T-helper 2 cell treated with Interferon-gamma antibody and Interleukin-4, amounts not matched to agents 5 μg/mL and 100 μg/mL, for 36 hours (primary cell): ENCODE measurements at regions not wholly inside any gene's neighbourhood (a gene's known extent, or its start where the extent isn't known, plus 50 kb on each side); places are given as distances from the start of the nearest gene placed in this dataset.

ENCODE experiments used
- DNase-seq: peaks from one replicate; pipeline ENCODE4 v3.0.0; 2021; ENCODE audit warnings: low spot score
- H3K27ac Mint-ChIP-seq: one replicate; pipeline ENCODE4 v1.8.0; 2021; ENCODE audit warnings: mild to moderate bottlenecking, mixed read lengths
- H3K27me3 Mint-ChIP-seq: one replicate; pipeline ENCODE4 v1.8.0; 2021; ENCODE audit warnings: low read depth, mixed read lengths
- H3K36me3 Mint-ChIP-seq: one replicate; pipeline ENCODE4 v1.8.0; 2021; ENCODE audit warnings: low read depth, mixed read lengths
- H3K4me1 Mint-ChIP-seq: one replicate; pipeline ENCODE4 v1.8.0; 2021; ENCODE audit warnings: low read depth, mixed read lengths
- H3K4me3 Mint-ChIP-seq: one replicate; pipeline ENCODE4 v1.8.0; 2022; ENCODE audit warnings: mild to moderate bottlenecking, moderate library complexity, mixed read lengths
- H3K9me3 Mint-ChIP-seq: one replicate; pipeline ENCODE4 v1.8.0; 2021; ENCODE audit warnings: mixed read lengths

GRCh38 chr11:36874291-36874690 lies 276.3 kb upstream of the RAG2 start:
- Mint-ChIP-seq H3K4me1 (no peaks in the 10 kb centered on the region), H3K4me3 (no peak overlapping the region), H3K36me3 (no peaks in the 10 kb centered on the region), H3K27me3 (no peaks in the 10 kb centered on the region), H3K9me3 (no peaks in the 10 kb centered on the region), H3K27ac (no peak overlapping the region)
- no peak for DNase-seq

GRCh38 chr11:36870361-36870760 lies 272.3 kb upstream of the RAG2 start:
- no peak for DNase-seq
- H3K36me3 Mint-ChIP-seq = no peaks in the 10 kb centered on the region
- no peaks in the 10 kb centered on the region for H3K27me3 Mint-ChIP-seq
- no peak overlapping the region for H3K4me3 Mint-ChIP-seq
- no peak overlapping the region for H3K27ac Mint-ChIP-seq
- no peaks in the 10 kb centered on the region for H3K9me3 Mint-ChIP-seq
- H3K4me1 Mint-ChIP-seq = no peaks in the 10 kb centered on the region

GRCh38 chr11:36868380-36868779 lies 270.3 kb upstream of the RAG2 start:
- Mint-ChIP-seq H3K4me3 (no peak overlapping the region), H3K4me1 (no peaks in the 10 kb centered on the region), H3K9me3 (no peaks in the 10 kb centered on the region), H3K27ac (no peak overlapping the region), H3K36me3 (no peaks in the 10 kb centered on the region), H3K27me3 (no peaks in the 10 kb centered on the region)
- no peak for DNase-seq

- Mint-ChIP-seq H3K4me3 (no peak overlapping the region), H3K4me1 (no peaks in the 10 kb centered on the region), H3K27me3 (no peaks in the 10 kb centered on the region), H3K36me3 (no peaks in the 10 kb centered on the region), H3K9me3 (no peaks in the 10 kb centered on the region), H3K27ac (no peak overlapping the region)
- no peak for DNase-seq
Measured at GRCh38 chr11:36865846-36866245, 267.8 kb upstream of the RAG2 start.

- H3K9me3 Mint-ChIP-seq = no peaks in the 10 kb centered on the region
- no peaks in the 10 kb centered on the region for H3K27me3 Mint-ChIP-seq
- H3K36me3 Mint-ChIP-seq = no peaks in the 10 kb centered on the region
- H3K27ac Mint-ChIP-seq = no peak overlapping the region
- no peak for DNase-seq
- no peaks in the 10 kb centered on the region for H3K4me1 Mint-ChIP-seq
- H3K4me3 Mint-ChIP-seq = no peak overlapping the region
Measured at GRCh38 chr11:36854875-36855274, 256.8 kb upstream of the RAG2 start.

GRCh38 chr11:36848660-36849059 lies 250.6 kb upstream of the RAG2 start:
- no peak overlapping the region for H3K27ac Mint-ChIP-seq
- H3K4me1 Mint-ChIP-seq = no peaks in the 10 kb centered on the region
- no peaks in the 10 kb centered on the region for H3K36me3 Mint-ChIP-seq
- no peaks in the 10 kb centered on the region for H3K27me3 Mint-ChIP-seq
- no peak for DNase-seq
- no peak overlapping the region for H3K4me3 Mint-ChIP-seq
- no peaks in the 10 kb centered on the region for H3K9me3 Mint-ChIP-seq

- no peaks in the 10 kb centered on the region for H3K36me3 Mint-ChIP-seq
- no peaks in the 10 kb centered on the region for H3K4me1 Mint-ChIP-seq
- H3K4me3 Mint-ChIP-seq = no peak overlapping the region
- no peaks in the 10 kb centered on the region for H3K9me3 Mint-ChIP-seq
- H3K27me3 Mint-ChIP-seq = no peaks in the 10 kb centered on the region
- no peak for DNase-seq
- H3K27ac Mint-ChIP-seq = no peak overlapping the region
Measured at GRCh38 chr11:36840378-36840777, 242.3 kb upstream of the RAG2 start.

- no peaks in the 10 kb centered on the region for H3K9me3 Mint-ChIP-seq
- no peaks in the 10 kb centered on the region for H3K4me1 Mint-ChIP-seq
- no peak for DNase-seq
- H3K4me3 Mint-ChIP-seq = no peak overlapping the region
- H3K27me3 Mint-ChIP-seq = no peaks in the 10 kb centered on the region
- no peak overlapping the region for H3K27ac Mint-ChIP-seq
- no peaks in the 10 kb centered on the region for H3K36me3 Mint-ChIP-seq
Measured at GRCh38 chr11:36837831-36838437, 239.9 kb upstream of the RAG2 start.

- H3K4me1 Mint-ChIP-seq = no peaks in the 10 kb centered on the region
- no peaks in the 10 kb centered on the region for H3K9me3 Mint-ChIP-seq
- DNase-seq = no peak
- H3K36me3 Mint-ChIP-seq = no peaks in the 10 kb centered on the region
- no peak overlapping the region for H3K27ac Mint-ChIP-seq
- no peak overlapping the region for H3K4me3 Mint-ChIP-seq
- no peaks in the 10 kb centered on the region for H3K27me3 Mint-ChIP-seq
Measured at GRCh38 chr11:36825251-36825650, 227.2 kb upstream of the RAG2 start.

- Mint-ChIP-seq H3K9me3 (no peaks in the 10 kb centered on the region), H3K4me3 (no peak overlapping the region), H3K27me3 (no peaks in the 10 kb centered on the region), H3K4me1 (no peaks in the 10 kb centered on the region), H3K27ac (no peak overlapping the region), H3K36me3 (no peaks in the 10 kb centered on the region)
- no peak for DNase-seq
Measured at GRCh38 chr11:36824349-36824748, 226.3 kb upstream of the RAG2 start.

GRCh38 chr11:36822829-36823228 lies 224.8 kb upstream of the RAG2 start:
- H3K36me3 Mint-ChIP-seq = no peaks in the 10 kb centered on the region
- no peak overlapping the region for H3K27ac Mint-ChIP-seq

GRCh38 chr11:36818410-36818809 lies 220.4 kb upstream of the RAG2 start:
- no peaks in the 10 kb centered on the region for H3K36me3 Mint-ChIP-seq
- no peak overlapping the region for H3K4me3 Mint-ChIP-seq
- no peaks in the 10 kb centered on the region for H3K27me3 Mint-ChIP-seq
- H3K9me3 Mint-ChIP-seq = no peaks in the 10 kb centered on the region
- H3K4me1 Mint-ChIP-seq = no peaks in the 10 kb centered on the region
- DNase-seq = no peak
- H3K27ac Mint-ChIP-seq = no peak overlapping the region

More at GRCh38 chr11:36822829-36823228, 224.8 kb upstream of the RAG2 start:
- Mint-ChIP-seq H3K27me3 (no peaks in the 10 kb centered on the region), H3K9me3 (no peaks in the 10 kb centered on the region), H3K4me3 (no peak overlapping the region), H3K4me1 (no peaks in the 10 kb centered on the region)
- no peak for DNase-seq

- Mint-ChIP-seq H3K27me3 (no peaks in the 10 kb centered on the region), H3K4me1 (no peaks in the 10 kb centered on the region), H3K4me3 (no peak overlapping the region), H3K27ac (no peak overlapping the region), H3K36me3 (no peaks in the 10 kb centered on the region), H3K9me3 (no peaks in the 10 kb centered on the region)
- no peak for DNase-seq
Measured at GRCh38 chr11:36817336-36817965, 219.4 kb upstream of the RAG2 start.

GRCh38 chr11:36809303-36809702 lies 211.3 kb upstream of the RAG2 start:
- Mint-ChIP-seq H3K4me1 (no peaks in the 10 kb centered on the region), H3K9me3 (no peaks in the 10 kb centered on the region), H3K27me3 (no peaks in the 10 kb centered on the region), H3K4me3 (no peak overlapping the region), H3K36me3 (no peaks in the 10 kb centered on the region), H3K27ac (no peak overlapping the region)
- no peak for DNase-seq

- no peaks in the 10 kb centered on the region for H3K4me1 Mint-ChIP-seq
- H3K36me3 Mint-ChIP-seq = no peaks in the 10 kb centered on the region
- H3K27ac Mint-ChIP-seq = no peak overlapping the region
- H3K4me3 Mint-ChIP-seq = no peak overlapping the region
- no peak for DNase-seq
- H3K27me3 Mint-ChIP-seq = no peaks in the 10 kb centered on the region
- no peaks in the 10 kb centered on the region for H3K9me3 Mint-ChIP-seq
Measured at GRCh38 chr11:36807871-36808270, 209.8 kb upstream of the RAG2 start.
